ENCODE measurements at regions not wholly inside any gene's neighbourhood (a gene's known extent, or its start where the extent isn't known, plus 50 kb on each side); places are given as distances from the start of the nearest gene placed in this dataset.
"Not testable (repeated sequence)": the region's sequence is repeated elsewhere in the genome, so short reads cannot be mapped to it uniquely, and the experiment has no call there.

- H3K9me3 Mint-ChIP-seq, result peaks cover 0 to 6% (median 4%) of the 10 kb centered on the region in 3 donors
These were observed 69.9 kb upstream of the ALKAL2 start for GRCh38 chr2:357811-358210.

GRCh38 chr2:356304-356703, 68.4 kb upstream of the ALKAL2 start:
- not testable (repeated sequence) for H3K9me3 Mint-ChIP-seq, H3K4me1 Mint-ChIP-seq, H3K4me3 Mint-ChIP-seq, H3K36me3 Mint-ChIP-seq, H3K27me3 Mint-ChIP-seq, H3K27ac Mint-ChIP-seq

More at GRCh38 chr2:357811-358210, 69.9 kb upstream of the ALKAL2 start:
- H3K4me3 Mint-ChIP-seq, result no peak overlapping the region
- peaks cover 0 to 5% (median 0%) of the 10 kb centered on the region in 3 donors for H3K4me1 Mint-ChIP-seq
- H3K27me3 Mint-ChIP-seq, result peaks cover 7% of the 10 kb centered on the region
- peaks cover 2% of the 10 kb centered on the region for H3K36me3 Mint-ChIP-seq
- H3K27ac Mint-ChIP-seq, result no peak overlapping the region

GRCh38 chr2:355773-356172, 67.9 kb upstream of the ALKAL2 start:
- Mint-ChIP-seq H3K4me3 (no peak overlapping the region), H3K36me3 (peaks cover 2% of the 10 kb centered on the region), H3K27me3 (peaks cover 12% of the 10 kb centered on the region), H3K27ac (no peak overlapping the region), H3K9me3 (peaks cover 0 to 6% (median 4%) of the 10 kb centered on the region in 3 donors), H3K4me1 (peaks cover 0 to 7% (median 0%) of the 10 kb centered on the region in 3 donors)

- no peak overlapping the region for H3K27ac Mint-ChIP-seq
- peaks cover 2% of the 10 kb centered on the region for H3K36me3 Mint-ChIP-seq
- H3K27me3 Mint-ChIP-seq, result peaks cover 13% of the 10 kb centered on the region
- H3K4me3 Mint-ChIP-seq, result no peak overlapping the region
- no peaks in the 10 kb centered on the region for H3K9me3 Mint-ChIP-seq
- H3K4me1 Mint-ChIP-seq, result peaks cover 5 to 14% (median 11%) of the 10 kb centered on the region in 3 donors
These were observed 64.8 kb upstream of the ALKAL2 start for GRCh38 chr2:352696-353095.

- H3K36me3 Mint-ChIP-seq, result peaks cover 2% of the 10 kb centered on the region
- H3K27ac Mint-ChIP-seq, result no peak overlapping the region
- no peaks in the 10 kb centered on the region for H3K9me3 Mint-ChIP-seq
- H3K4me3 Mint-ChIP-seq, result peak overlapping the region in 1 of 4 donors; percentile 34
- H3K4me1 Mint-ChIP-seq, result peaks cover 8 to 15% (median 15%) of the 10 kb centered on the region in 3 donors
- H3K27me3 Mint-ChIP-seq, result peaks cover 8% of the 10 kb centered on the region
These were observed 61.5 kb upstream of the ALKAL2 start for GRCh38 chr2:349390-349789.

GRCh38 chr2:348361-348916, 60.5 kb upstream of the ALKAL2 start:
- peak overlapping the region in 2 of 4 donors; percentile 9 to 51 for H3K4me3 Mint-ChIP-seq
- H3K27ac Mint-ChIP-seq, result no peak overlapping the region
- peaks cover 11 to 17% (median 16%) of the 10 kb centered on the region in 3 donors for H3K4me1 Mint-ChIP-seq
- H3K36me3 Mint-ChIP-seq, result no peaks in the 10 kb centered on the region
- peaks cover 8% of the 10 kb centered on the region for H3K27me3 Mint-ChIP-seq
- H3K9me3 Mint-ChIP-seq, result no peaks in the 10 kb centered on the region

- Mint-ChIP-seq H3K27me3 (peaks cover 1% of the 10 kb centered on the region), H3K4me1 (peaks cover 16 to 21% (median 20%) of the 10 kb centered on the region in 3 donors), H3K27ac (peak overlapping the region in 1 of 3 donors; percentile 9), H3K36me3 (no peaks in the 10 kb centered on the region), H3K9me3 (no peaks in the 10 kb centered on the region), H3K4me3 (no peak overlapping the region)
These were observed 56.9 kb upstream of the ALKAL2 start for GRCh38 chr2:344811-345210.

GRCh38 chr2:343355-343754, 55.5 kb upstream of the ALKAL2 start:
- Mint-ChIP-seq H3K4me3 (peak overlapping the region in 2 of 4 donors; percentile 30 to 69), H3K9me3 (peaks cover 4 to 6% (median 5%) of the 10 kb centered on the region in 3 donors), H3K36me3 (no peaks in the 10 kb centered on the region), H3K4me1 (peaks cover 9 to 20% (median 17%) of the 10 kb centered on the region in 3 donors), H3K27me3 (peaks cover 1% of the 10 kb centered on the region), H3K27ac (peak overlapping the region; percentile 8 to 78 (median 71))

GRCh38 chr2:341912-342311, 54.0 kb upstream of the ALKAL2 start:
- Mint-ChIP-seq H3K27ac (no peak overlapping the region), H3K4me1 (peaks cover 9 to 20% (median 16%) of the 10 kb centered on the region in 3 donors), H3K4me3 (no peak overlapping the region), H3K36me3 (peaks cover 3% of the 10 kb centered on the region), H3K27me3 (peaks cover 1% of the 10 kb centered on the region), H3K9me3 (peaks cover 9 to 14% (median 12%) of the 10 kb centered on the region in 3 donors)

- Mint-ChIP-seq H3K27me3 (peaks cover 1% of the 10 kb centered on the region), H3K36me3 (peaks cover 3% of the 10 kb centered on the region), H3K4me3 (peak overlapping the region in 1 of 4 donors; percentile 9), H3K27ac (no peak overlapping the region), H3K4me1 (peaks cover 9 to 20% (median 13%) of the 10 kb centered on the region in 3 donors), H3K9me3 (peaks cover 11 to 21% (median 15%) of the 10 kb centered on the region in 3 donors)
These were observed 53.2 kb upstream of the ALKAL2 start for GRCh38 chr2:341017-341542.

Measured in IgD-negative memory B cell (primary cell).